ENCODE measurements at regions not wholly inside any gene's neighbourhood (a gene's known extent, or its start where the extent isn't known, plus 50 kb on each side); places are given as distances from the start of the nearest gene placed in this dataset.

DNA sequence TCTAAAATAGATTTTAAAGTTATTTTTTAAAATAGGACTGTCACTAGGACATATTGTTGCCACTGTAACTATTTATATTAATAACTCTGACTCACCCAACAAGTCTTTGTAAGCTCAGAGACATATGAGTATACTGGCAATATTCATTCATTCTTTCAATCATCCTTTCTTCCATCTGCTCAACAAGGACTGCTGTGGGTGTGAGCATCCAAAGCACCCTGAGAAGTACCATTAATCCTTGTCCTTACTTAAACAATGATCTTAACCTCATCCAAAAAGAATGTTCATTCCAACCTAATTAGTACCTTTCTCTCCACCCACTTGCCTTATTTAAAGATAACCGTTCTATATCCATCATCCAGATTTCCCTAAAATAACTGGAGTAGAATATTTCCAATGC lies 94.2 kb upstream of the PPP2R3A start:
- no peak overlapping the region for H3K4me3 ChIP-seq
- no peaks in the 10 kb centered on the region for H3K36me3 ChIP-seq
- H3K4me1 ChIP-seq = no peaks in the 10 kb centered on the region
- DNase-seq = no peak
- no peaks in the 10 kb centered on the region for H3K27me3 ChIP-seq
- no peak for TF ChIP-seq POLR2A (IDR thresholded peaks at IDR 0.05)
- TF ChIP-seq, protein P1, sequence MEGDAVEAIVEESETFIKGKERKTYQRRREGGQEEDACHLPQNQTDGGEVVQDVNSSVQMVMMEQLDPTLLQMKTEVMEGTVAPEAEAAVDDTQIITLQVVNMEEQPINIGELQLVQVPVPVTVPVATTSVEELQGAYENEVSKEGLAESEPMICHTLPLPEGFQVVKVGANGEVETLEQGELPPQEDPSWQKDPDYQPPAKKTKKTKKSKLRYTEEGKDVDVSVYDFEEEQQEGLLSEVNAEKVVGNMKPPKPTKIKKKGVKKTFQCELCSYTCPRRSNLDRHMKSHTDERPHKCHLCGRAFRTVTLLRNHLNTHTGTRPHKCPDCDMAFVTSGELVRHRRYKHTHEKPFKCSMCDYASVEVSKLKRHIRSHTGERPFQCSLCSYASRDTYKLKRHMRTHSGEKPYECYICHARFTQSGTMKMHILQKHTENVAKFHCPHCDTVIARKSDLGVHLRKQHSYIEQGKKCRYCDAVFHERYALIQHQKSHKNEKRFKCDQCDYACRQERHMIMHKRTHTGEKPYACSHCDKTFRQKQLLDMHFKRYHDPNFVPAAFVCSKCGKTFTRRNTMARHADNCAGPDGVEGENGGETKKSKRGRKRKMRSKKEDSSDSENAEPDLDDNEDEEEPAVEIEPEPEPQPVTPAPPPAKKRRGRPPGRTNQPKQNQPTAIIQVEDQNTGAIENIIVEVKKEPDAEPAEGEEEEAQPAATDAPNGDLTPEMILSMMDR (IDR thresholded peaks at IDR 0.05) = no peak
- no peak overlapping the region for H3K27ac ChIP-seq
- no peaks in the 10 kb centered on the region for H3K9me3 ChIP-seq
- intact Hi-C loops (cut with DNase I; ENCODE audit: low total_unique reads) = no loop called here

DNA sequence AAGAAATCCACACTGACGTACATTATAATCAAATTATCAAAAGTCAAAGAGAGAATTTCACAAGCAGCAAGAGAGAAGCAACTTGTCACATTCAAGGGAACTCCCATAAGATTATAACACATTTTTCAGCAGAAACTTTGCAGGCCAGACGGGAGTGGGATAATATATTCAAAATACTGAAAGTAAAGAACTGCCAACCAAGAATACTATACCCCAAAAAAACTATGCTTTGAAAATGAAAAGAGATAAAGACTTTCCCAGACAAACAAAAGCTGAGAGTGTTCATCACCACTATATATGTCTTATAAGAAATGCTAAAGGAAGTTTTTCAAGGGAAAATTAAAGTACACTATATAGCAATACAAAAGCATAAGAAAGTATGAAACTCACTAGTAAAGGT lies 91.5 kb upstream of the PPP2R3A start:
- Histone ChIP-seq H3K4me3 (no peak overlapping the region), H3K27me3 (no peaks in the 10 kb centered on the region), H3K4me1 (no peaks in the 10 kb centered on the region), H3K9me3 (no peaks in the 10 kb centered on the region), H3K36me3 (no peaks in the 10 kb centered on the region), H3K27ac (no peak overlapping the region)
- intact Hi-C loops (cut with DNase I; ENCODE audit: low total_unique reads) = no loop called here
- no peak for DNase-seq
- TF ChIP-seq POLR2A (IDR thresholded peaks at IDR 0.05) = no peak
- TF ChIP-seq, protein P1 (IDR thresholded peaks at IDR 0.05) = no peak

DNA sequence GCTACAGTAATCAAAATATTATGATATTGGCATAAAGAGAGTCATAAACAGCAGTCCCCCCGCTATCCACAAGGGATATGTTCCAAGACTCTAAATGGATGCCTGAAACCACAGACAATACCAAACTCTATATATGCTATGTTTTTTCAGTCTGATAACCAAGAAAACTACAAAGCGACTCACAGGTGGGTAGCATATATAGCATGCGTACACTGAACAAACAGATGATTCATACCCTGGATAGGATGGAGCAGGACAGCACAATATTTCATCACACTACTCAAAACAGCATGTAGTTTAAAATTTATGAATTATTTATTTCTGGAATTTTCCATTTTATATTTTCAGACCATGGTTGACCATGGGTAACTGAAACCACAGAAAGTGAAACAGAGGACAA lies 87.0 kb upstream of the PPP2R3A start:
- H3K27me3 ChIP-seq = no peaks in the 10 kb centered on the region
- no peak for DNase-seq
- no peaks in the 10 kb centered on the region for H3K4me1 ChIP-seq
- H3K27ac ChIP-seq = no peak overlapping the region
- intact Hi-C loops (cut with DNase I; ENCODE audit: low total_unique reads) = no loop called here
- no peaks in the 10 kb centered on the region for H3K9me3 ChIP-seq
- no peaks in the 10 kb centered on the region for H3K36me3 ChIP-seq
- no peak for TF ChIP-seq POLR2A (IDR thresholded peaks at IDR 0.05)
- TF ChIP-seq, protein P1 (IDR thresholded peaks at IDR 0.05) = no peak
- no peak overlapping the region for H3K4me3 ChIP-seq

DNA sequence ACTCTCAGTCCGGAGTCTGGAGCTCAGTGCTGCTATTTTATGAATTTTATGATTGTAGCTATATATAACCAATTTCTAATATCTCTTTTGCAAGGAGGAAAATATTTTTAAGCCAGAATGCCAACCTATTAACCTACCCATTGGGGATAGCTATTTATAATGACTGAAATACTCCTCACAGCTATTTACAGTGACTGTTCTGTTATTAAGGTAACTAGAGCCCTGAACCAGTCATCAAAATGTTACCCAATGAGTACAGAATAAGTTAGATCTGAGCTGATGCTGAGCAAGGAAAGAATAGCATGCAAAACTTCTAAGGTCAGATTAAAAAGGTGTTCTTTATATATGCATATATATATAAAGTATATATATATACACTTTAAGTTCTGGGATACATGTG lies 79.6 kb upstream of the PPP2R3A start:
- H3K9me3 ChIP-seq = no peaks in the 10 kb centered on the region
- no peak for TF ChIP-seq POLR2A (IDR thresholded peaks at IDR 0.05)
- TF ChIP-seq, protein P1 (IDR thresholded peaks at IDR 0.05) = no peak
- H3K36me3 ChIP-seq = no peaks in the 10 kb centered on the region
- H3K4me1 ChIP-seq = no peaks in the 10 kb centered on the region
- no peak for DNase-seq
- no peak overlapping the region for H3K27ac ChIP-seq
- H3K27me3 ChIP-seq = no peaks in the 10 kb centered on the region
- H3K4me3 ChIP-seq = no peak overlapping the region
- intact Hi-C loops (cut with DNase I; ENCODE audit: low total_unique reads) = no loop called here

DNA sequence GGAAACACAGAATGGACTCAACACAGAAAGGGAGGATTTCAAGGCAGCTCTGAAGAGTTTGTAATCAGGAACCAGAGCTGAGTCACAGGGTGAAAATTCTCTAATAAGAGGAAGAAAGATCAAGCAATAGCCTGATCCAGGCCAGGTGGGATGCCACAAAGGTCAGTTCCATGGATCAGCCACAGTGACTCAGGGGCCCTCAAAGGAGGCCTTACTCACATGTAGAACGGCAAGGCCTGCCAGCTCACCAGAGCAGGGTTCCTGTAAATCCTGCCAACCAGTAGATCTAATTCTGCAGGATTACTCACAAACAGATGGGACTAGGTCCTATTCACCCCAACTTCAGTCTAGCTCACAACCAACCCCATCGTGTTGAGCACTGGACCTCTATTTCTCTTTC lies 78.3 kb upstream of the PPP2R3A start:
- H3K27me3 ChIP-seq = no peaks in the 10 kb centered on the region
- intact Hi-C loops (cut with DNase I; ENCODE audit: low total_unique reads) = no loop called here
- TF ChIP-seq POLR2A (IDR thresholded peaks at IDR 0.05) = no peak
- TF ChIP-seq, protein P1 (IDR thresholded peaks at IDR 0.05) = no peak

More for the DNA sequence above, 78.3 kb upstream of the PPP2R3A start:
- Histone ChIP-seq H3K9me3 (no peaks in the 10 kb centered on the region), H3K4me3 (no peak overlapping the region), H3K36me3 (no peaks in the 10 kb centered on the region), H3K27ac (no peak overlapping the region), H3K4me1 (no peaks in the 10 kb centered on the region)
- DNase-seq = no peak

Data from uterus (tissue), 3 donors.